Spleen (tissue), 11 donors: ENCODE measurements at regions not wholly inside any gene's neighbourhood (a gene's known extent, or its start where the extent isn't known, plus 50 kb on each side); places are given as distances from the start of the nearest gene placed in this dataset.

Source experiments
- DNase-seq: peaks from one replicate; pipeline ENCODE4 v3.0.0-alpha.2; 2020
- H3K27ac ChIP-seq, 8 donors: fragments of 200-600 bp; sonication (generic) in 7 of 8; 1 replicate in 4 of 8; 2 replicates in 4 of 8; pipeline versions ENCODE4 v1.5.0 to v1.8.0; 2016 to 2021; ENCODE audit warnings: inconsistent platforms in 4 of 8, mild to moderate bottlenecking in 4 of 8, moderate library complexity in 1 of 8
- H3K27me3 ChIP-seq, 7 donors: fragments of 200-600 bp; sonication (generic) in 6 of 7; replicated peaks in 1 of 7; 1 replicate in 4 of 7; 2 replicates in 3 of 7; pipeline versions ENCODE4 v1.5.0 to v1.8.0; 2016 to 2021; ENCODE audit warnings: inconsistent platforms in 3 of 7, mild to moderate bottlenecking in 1 of 7
- H3K36me3 ChIP-seq, 6 donors: fragments of 200-600 bp; sonication (generic) in 5 of 6; 1 replicate in 4 of 6; 2 replicates in 2 of 6; pipeline versions ENCODE4 v1.5.0 to v1.8.0; 2016 to 2021; ENCODE audit warnings: inconsistent platforms in 2 of 6
- H3K4me1 ChIP-seq, 6 donors: fragments of 200-600 bp; sonication (generic) in 5 of 6; 1 replicate in 3 of 6; 2 replicates in 3 of 6; pipeline versions ENCODE4 v1.5.0 to v1.8.0; 2016 to 2021; ENCODE audit warnings: inconsistent platforms in 3 of 6
- H3K4me3 ChIP-seq, 8 donors: fragments of 200-600 bp; sonication (generic) in 7 of 8; 1 replicate in 4 of 8; 2 replicates in 4 of 8; pipeline versions ENCODE4 v1.5.0 to v1.8.0; 2016 to 2021; ENCODE audit warnings: inconsistent platforms in 4 of 8, mild to moderate bottlenecking in 4 of 8, moderate library complexity in 2 of 8
- H3K9me3 ChIP-seq, 8 donors: fragments of 200-600 bp; sonication (generic) in 7 of 8; 1 replicate in 4 of 8; 2 replicates in 4 of 8; pipeline versions ENCODE4 v1.5.0 to v1.8.0; 2016 to 2021; ENCODE audit warnings: inconsistent platforms in 4 of 8
- POLR2A ChIP-seq, 3 donors: fragments of 450-650 bp; IDR thresholded peaks; one replicate each; pipeline ENCODE4 v1.5.1; 2017; ENCODE audit warnings: antibody characterized with exemption in 3 of 3, mild to moderate bottlenecking in 1 of 3
- POLR2AphosphoS5 ChIP-seq, 3 donors: sonication (generic); formaldehyde crosslinking; IDR thresholded peaks; one replicate each; pipeline ENCODE4 v1.5.1; 2017; ENCODE audit warnings: antibody characterized with exemption in 3 of 3
- WGBS, 5 donors: extraction: QIAGEN DNeasy Blood & Tissue Kit in 3 of 5; methylation state at CpG; one replicate each; pipeline versions ENCODE4 v1.1.5 to v1.1.7; 2013 to 2018; 5-methylcytosine and 5-hydroxymethylcytosine counted together
- intact Hi-C: fragments of 100-400 bp; cut with DNase I; formaldehyde crosslinking; loops from one replicate; pipeline ENCODE4 v1.15.0; 2023; ENCODE audit warnings: low total_unique reads
- TF ChIP-seq, protein P1 (sequence below), 11 experiments: fragments of 200-600 bp in 7 of 11; fragments of 450-650 bp in 4 of 11; sonication (generic) in 4 of 11; IDR thresholded peaks in 8 of 11; conservative IDR thresholded peaks in 3 of 11; 1 replicate in 7 of 11; 2 replicates in 4 of 11; pipeline versions ENCODE4 v1.4.0 to v1.8.0; 2016 to 2021; ENCODE audit warnings: antibody characterized with exemption in 11 of 11, inconsistent platforms in 4 of 11, mild to moderate bottlenecking in 1 of 11
- donor health status: healthy with polysubstance abuse.
- donor health status: DM: no; HTN: no; CAD: no; lungs with moderate emphysema.
- donor health status: DM: no; HTN: no; CAD: no.
- donor health status: Bipolar disorder and iron deficiency.
- donor health status: healthy.
- donor health status: DM: no; HTN: no; CAD: no.
- donor health status: DM: yes; HTN: yes; CAD: no.

DNA sequence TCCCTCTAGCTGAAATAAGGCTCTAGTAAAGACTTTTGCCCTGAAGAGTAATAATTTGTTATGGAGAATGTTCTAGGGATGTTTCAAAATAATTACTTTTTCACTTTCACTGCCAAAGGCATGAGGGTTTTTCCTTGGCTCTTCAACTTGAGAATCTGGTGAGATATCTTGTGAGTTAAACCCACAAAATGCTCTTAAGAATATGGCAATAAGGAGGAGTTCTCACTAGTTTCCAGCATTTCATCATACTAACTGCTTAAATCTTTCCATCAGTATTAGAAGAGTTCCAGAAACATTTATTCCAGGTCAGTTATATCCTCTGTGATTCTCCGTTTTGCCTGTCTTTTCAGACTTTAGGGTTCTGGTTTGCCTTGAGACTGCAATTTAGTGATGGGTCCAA, 785.6 kb upstream of the GJE1 start:
- no peak for DNase-seq
- intact Hi-C loops = no loop called here
- 69 to 92% (median 81%) methylated on average over 1 of the region's 1 CpG for WGBS, 5 donors
- Histone ChIP-seq H3K9me3 (no peaks in the 10 kb centered on the region), H3K36me3 (no peaks in the 10 kb centered on the region), H3K4me3 (no peak overlapping the region), H3K4me1 (no peaks in the 10 kb centered on the region), H3K27me3 (no peaks in the 10 kb centered on the region), H3K27ac (peak overlapping the region in 2 of 8 donors; percentile 10 to 36)
- TF ChIP-seq, protein P1, sequence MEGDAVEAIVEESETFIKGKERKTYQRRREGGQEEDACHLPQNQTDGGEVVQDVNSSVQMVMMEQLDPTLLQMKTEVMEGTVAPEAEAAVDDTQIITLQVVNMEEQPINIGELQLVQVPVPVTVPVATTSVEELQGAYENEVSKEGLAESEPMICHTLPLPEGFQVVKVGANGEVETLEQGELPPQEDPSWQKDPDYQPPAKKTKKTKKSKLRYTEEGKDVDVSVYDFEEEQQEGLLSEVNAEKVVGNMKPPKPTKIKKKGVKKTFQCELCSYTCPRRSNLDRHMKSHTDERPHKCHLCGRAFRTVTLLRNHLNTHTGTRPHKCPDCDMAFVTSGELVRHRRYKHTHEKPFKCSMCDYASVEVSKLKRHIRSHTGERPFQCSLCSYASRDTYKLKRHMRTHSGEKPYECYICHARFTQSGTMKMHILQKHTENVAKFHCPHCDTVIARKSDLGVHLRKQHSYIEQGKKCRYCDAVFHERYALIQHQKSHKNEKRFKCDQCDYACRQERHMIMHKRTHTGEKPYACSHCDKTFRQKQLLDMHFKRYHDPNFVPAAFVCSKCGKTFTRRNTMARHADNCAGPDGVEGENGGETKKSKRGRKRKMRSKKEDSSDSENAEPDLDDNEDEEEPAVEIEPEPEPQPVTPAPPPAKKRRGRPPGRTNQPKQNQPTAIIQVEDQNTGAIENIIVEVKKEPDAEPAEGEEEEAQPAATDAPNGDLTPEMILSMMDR (IDR thresholded peaks at IDR 0.05 in 8 of 11, conservative IDR thresholded peaks at IDR 0.05 in 3 of 11) = no peak
- TF ChIP-seq POLR2A (IDR thresholded peaks at IDR 0.05) = no peak
- no peak for TF ChIP-seq POLR2AphosphoS5 (IDR thresholded peaks at IDR 0.05)

DNA sequence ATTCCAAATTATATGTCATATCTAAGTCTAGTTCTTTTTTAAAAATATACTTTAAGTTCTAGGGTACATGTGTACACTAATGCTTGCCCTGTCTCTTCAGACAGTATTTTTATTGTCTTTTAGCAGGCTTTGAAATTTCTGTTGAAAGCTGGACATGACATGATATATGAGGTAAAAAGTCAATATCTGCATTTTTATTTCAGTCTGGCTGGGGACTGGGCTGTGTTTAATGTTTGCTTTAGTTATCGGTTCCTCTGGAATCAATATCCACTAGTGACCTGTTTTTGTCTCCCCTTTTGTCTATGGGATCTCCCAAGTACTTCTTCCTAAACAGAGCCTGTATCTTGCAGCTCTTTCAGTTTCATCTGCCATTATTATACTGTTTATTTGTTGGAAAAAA, 786.2 kb upstream of the GJE1 start:
- TF ChIP-seq POLR2A (IDR thresholded peaks at IDR 0.05) = no peak
- intact Hi-C loops = no loop called here
- Histone ChIP-seq H3K27ac (peak overlapping the region in 1 of 8 donors; percentile 36), H3K4me3 (no peak overlapping the region), H3K4me1 (no peaks in the 10 kb centered on the region), H3K9me3 (no peaks in the 10 kb centered on the region), H3K36me3 (no peaks in the 10 kb centered on the region), H3K27me3 (no peaks in the 10 kb centered on the region)
- WGBS, 5 donors = 89 to 96% (median 95%) methylated on average over 1 of the region's 1 CpG
- no peak for DNase-seq

DNA sequence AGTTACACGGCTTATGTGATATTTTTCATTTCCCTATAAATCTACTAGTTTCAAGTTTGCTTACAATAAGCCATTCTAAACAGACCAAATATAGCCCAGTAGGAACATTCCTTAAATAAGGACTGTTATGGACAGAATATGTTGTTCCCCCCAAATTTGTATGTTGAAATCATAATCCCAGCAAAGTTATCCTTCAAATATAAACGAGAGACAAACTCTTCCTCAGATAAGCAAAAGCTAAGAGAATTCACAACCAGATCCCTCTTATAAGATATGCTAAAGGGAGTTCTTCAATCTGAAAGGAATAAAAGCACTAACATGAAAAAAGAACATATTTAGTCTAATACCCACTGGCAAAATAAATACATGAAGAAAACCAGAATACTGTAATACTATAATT, 795.5 kb upstream of the GJE1 start:
- intact Hi-C loops = no loop called here
- no peaks in the 10 kb centered on the region for H3K36me3 ChIP-seq

DNA sequence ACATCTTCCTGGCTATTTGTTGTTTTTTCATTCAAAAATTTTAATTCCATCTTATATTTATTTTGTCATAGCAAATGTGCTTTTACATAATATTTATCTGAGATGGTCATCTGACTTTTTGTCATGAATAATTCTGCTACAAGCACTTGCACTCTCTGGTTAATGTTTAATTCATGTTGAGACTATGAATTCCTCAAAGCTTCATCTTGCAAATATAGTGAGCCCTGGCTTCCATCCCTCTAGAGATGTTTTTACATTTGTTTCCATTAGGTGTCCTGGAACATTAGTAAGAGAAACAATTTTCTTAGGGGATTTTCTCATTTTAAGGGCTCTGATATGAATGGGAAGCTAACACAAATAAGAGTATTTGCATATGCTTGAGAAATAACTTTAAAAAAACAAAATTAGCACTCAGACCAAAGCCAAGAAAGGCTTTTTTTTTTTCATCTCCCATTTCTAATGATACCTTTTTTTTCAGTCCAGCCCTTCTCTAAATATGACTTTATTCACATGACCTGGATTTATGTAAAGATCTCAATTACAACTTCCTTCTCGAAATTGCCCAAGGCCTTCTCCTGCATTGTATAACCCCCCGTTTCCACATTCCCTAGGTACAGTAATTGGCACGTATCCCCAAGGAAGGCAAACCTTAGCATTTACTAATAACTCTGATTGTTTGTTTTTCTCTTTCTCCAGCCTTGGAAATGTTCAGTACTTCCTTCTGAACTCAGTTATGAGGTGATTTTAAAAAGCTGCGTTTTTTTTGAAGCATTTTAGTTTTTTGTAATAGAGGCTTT, 797.0 kb upstream of the GJE1 start:
- Histone ChIP-seq H3K9me3 (no peaks in the 10 kb centered on the region), H3K4me3 (no peak overlapping the region), H3K36me3 (no peaks in the 10 kb centered on the region), H3K27ac (no peak overlapping the region), H3K27me3 (no peaks in the 10 kb centered on the region), H3K4me1 (no peaks in the 10 kb centered on the region)
- no peak for DNase-seq
- intact Hi-C loops = no loop called here
- 61 to 79% (median 66%) methylated on average over 4 of the region's 4 CpGs for WGBS, 5 donors
- TF ChIP-seq, protein P1 (IDR thresholded peaks at IDR 0.05 in 8 of 11, conservative IDR thresholded peaks at IDR 0.05 in 3 of 11) = no peak
- TF ChIP-seq POLR2A (IDR thresholded peaks at IDR 0.05) (no peak), POLR2AphosphoS5 (IDR thresholded peaks at IDR 0.05) (no peak)

More for the DNA sequence above, 795.5 kb upstream of the GJE1 start:
- Histone ChIP-seq H3K4me3 (no peak overlapping the region), H3K27me3 (no peaks in the 10 kb centered on the region), H3K9me3 (no peaks in the 10 kb centered on the region), H3K27ac (no peak overlapping the region), H3K4me1 (no peaks in the 10 kb centered on the region)
- DNase-seq = no peak
- 80 to 90% (median 88%) methylated on average over 2 of the region's 2 CpGs for WGBS, 5 donors
- TF ChIP-seq POLR2A (IDR thresholded peaks at IDR 0.05) (no peak), POLR2AphosphoS5 (IDR thresholded peaks at IDR 0.05) (no peak)
- TF ChIP-seq, protein P1 (IDR thresholded peaks at IDR 0.05 in 8 of 11, conservative IDR thresholded peaks at IDR 0.05 in 3 of 11) = no peak
